Aorta (tissue), 5 donors: ENCODE measurements at regions not wholly inside any gene's neighbourhood (a gene's known extent, or its start where the extent isn't known, plus 50 kb on each side); places are given as distances from the start of the nearest gene placed in this dataset.
"Not testable (repeated sequence)": the region's sequence is repeated elsewhere in the genome, so short reads cannot be mapped to it uniquely, and the experiment has no call there.

Experiments used
- ATAC-seq: fragments of 200-7000 bp; cut with Tn5 transposase; one replicate; pipeline ENCODE4 v1.9.1; 2022; ENCODE audit warnings: moderate library complexity; ENCODE audit not compliant: low FRiP score
- DNase-seq, 2 donors: peaks; one replicate each; pipeline ENCODE4 v3.0.0-alpha.2; 2020
- H3K27ac ChIP-seq, 2 donors: one replicate each; pipeline ENCODE4 v1.5.1; 2013; ENCODE audit warnings: low read length in 2 of 2, mild to moderate bottlenecking in 2 of 2, moderate library complexity in 2 of 2, control low read depth in 1 of 2, inconsistent platforms in 1 of 2, low read depth in 1 of 2
- H3K27me3 ChIP-seq, 2 donors: one replicate each; pipeline ENCODE4 v1.6.1; 2013; ENCODE audit warnings: control low read depth in 1 of 2, low read length in 1 of 2, mild to moderate bottlenecking in 1 of 2, moderate library complexity in 1 of 2; ENCODE audit not compliant: insufficient read depth in 2 of 2, control insufficient read depth in 1 of 2
- H3K36me3 ChIP-seq, 2 donors: one replicate each; pipeline ENCODE4 v1.6.1; 2013; ENCODE audit warnings: control low read depth in 1 of 2, low read length in 1 of 2, mild to moderate bottlenecking in 1 of 2; ENCODE audit not compliant: insufficient read depth in 2 of 2, control insufficient read depth in 1 of 2
- H3K4me1 ChIP-seq, 2 donors: one replicate each; pipeline ENCODE4 v1.6.1; 2013; ENCODE audit warnings: low read length in 2 of 2, control low read depth in 1 of 2, mild to moderate bottlenecking in 1 of 2, moderate library complexity in 1 of 2; ENCODE audit not compliant: insufficient read depth in 2 of 2, control insufficient read depth in 1 of 2
- H3K4me3 ChIP-seq, 2 donors: one replicate each; pipeline ENCODE4 v1.5.1; 2013; ENCODE audit warnings: low read length in 2 of 2, control low read depth in 1 of 2, mild to moderate bottlenecking in 1 of 2
- H3K9me3 ChIP-seq: one replicate; pipeline ENCODE4 v1.6.1; 2013; ENCODE audit warnings: mild to moderate bottlenecking, low read length; ENCODE audit not compliant: control insufficient read depth
- WGBS, 2 donors: extraction: QIAGEN DNeasy Blood & Tissue Kit; methylation state at CpG; one replicate each; pipeline ENCODE4 v1.1.7; 2013; 5-methylcytosine and 5-hydroxymethylcytosine counted together
- intact Hi-C, 2 donors: fragments of 100-400 bp; cut with DNase I; formaldehyde crosslinking; loops; one replicate each; pipeline versions ENCODE4 v1.14.2 to v1.15.0; 2022
- donor health status: healthy with polysubstance abuse.
- donor health status: Bipolar disorder and iron deficiency.
- donor health status: DM: no; HTN: no; CAD: no.
- donor health status: DM: no; HTN: no; CAD: no.
- donor health status: DM: yes; HTN: yes; CAD: no.

GRCh38 chr6:113370508-113371502 is 486.3 kb upstream of the MARCKS start:
- no peaks in the 10 kb centered on the region for H3K4me1 ChIP-seq
- peaks cover 0 to under 1% of the 10 kb centered on the region in 2 donors for H3K27me3 ChIP-seq
- WGBS, 2 donors = 88 to 95% methylated on average over 5 of the region's 5 CpGs
- no peaks in the 10 kb centered on the region for H3K36me3 ChIP-seq
- H3K4me3 ChIP-seq = no peak overlapping the region
- ATAC-seq (no peak), DNase-seq (no peak)
- no peaks in the 10 kb centered on the region for H3K9me3 ChIP-seq
- H3K27ac ChIP-seq = no peak overlapping the region
- intact Hi-C loops = no loop called here

GRCh38 chr6:113375466-113375865 is 481.7 kb upstream of the MARCKS start:
- H3K27me3 ChIP-seq, H3K36me3 ChIP-seq, H3K4me1 ChIP-seq, H3K9me3 ChIP-seq, H3K4me3 ChIP-seq, intact Hi-C loops, H3K27ac ChIP-seq, ATAC-seq, DNase-seq: not testable (repeated sequence)
- WGBS, 2 donors = 94 to 100% methylated on average over 2 of the region's 2 CpGs

DNA sequence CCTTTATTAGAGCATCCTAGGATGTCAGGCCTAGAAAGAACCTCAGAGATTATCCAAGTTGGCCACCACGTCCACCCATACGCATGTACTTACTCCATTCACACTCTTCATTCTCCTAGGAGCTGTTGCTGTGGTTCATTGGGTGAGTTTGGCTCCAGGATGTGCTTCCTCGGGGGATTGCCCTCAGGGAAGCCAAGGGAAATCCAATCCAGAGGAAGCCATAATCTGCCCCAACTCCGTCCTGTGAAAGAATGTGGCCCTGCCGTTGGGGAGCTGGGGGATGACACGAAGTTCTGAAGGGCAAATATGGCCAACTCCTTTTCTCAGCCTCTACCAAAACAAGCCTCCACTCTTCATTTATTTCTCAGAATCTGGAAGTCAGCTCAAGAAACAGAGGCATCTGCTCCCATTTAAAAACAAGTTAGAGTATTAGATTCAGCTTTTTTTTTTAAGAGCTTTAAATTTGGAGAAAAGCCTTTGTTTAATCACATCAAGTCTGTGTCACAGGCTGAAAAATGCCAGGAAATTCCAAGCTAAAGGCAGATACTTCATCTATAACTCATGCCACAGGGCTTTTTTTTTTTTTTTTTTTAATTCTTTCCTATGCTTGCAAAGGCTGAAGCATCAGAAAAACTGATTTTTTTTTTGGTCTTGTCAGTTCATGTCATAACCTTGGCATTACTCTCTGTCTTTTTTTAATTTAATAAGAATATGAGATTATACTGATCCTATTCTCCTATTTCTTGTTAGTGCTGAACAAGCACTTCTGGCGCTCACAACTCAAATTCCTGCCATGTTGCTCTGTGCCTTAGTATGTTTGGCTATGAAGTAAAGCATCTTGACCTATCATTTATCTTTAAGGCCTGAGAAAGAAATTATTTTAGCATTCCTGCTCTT is 480.9 kb upstream of the MARCKS start:
- Histone ChIP-seq H3K27me3 (peaks cover 0 to 2% of the 10 kb centered on the region in 2 donors), H3K4me3 (no peak overlapping the region), H3K27ac (no peak overlapping the region), H3K9me3 (no peaks in the 10 kb centered on the region), H3K4me1 (no peaks in the 10 kb centered on the region), H3K36me3 (no peaks in the 10 kb centered on the region)
- ATAC-seq = peak; percentile 54
- 65 to 71% methylated on average over 7 of the region's 7 CpGs for WGBS, 2 donors
- intact Hi-C loops = no loop called here
- DNase-seq = no peak

DNA sequence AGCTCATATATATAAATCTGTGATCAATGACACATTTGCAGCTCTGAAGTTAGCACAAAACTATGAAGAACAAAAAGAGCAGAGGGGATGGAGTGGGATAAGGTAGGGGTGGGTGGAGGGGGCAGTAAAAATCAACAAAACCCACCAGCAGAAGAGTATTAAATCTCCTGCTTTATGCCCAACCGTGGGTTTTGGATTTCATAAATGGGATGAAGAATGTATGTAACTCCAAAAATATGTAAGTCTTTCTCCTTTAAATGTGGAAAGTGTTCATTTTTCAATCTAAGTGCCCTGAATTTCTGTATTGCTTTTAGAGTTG is 480.3 kb upstream of the MARCKS start:
- peaks cover 0 to 2% of the 10 kb centered on the region in 2 donors for H3K27me3 ChIP-seq
- 63 to 68% methylated on average over 1 of the region's 1 CpG for WGBS, 2 donors
- ATAC-seq (no peak), DNase-seq (no peak)
- intact Hi-C loops = no loop called here
- H3K4me1 ChIP-seq = no peaks in the 10 kb centered on the region
- no peak overlapping the region for H3K4me3 ChIP-seq
- H3K36me3 ChIP-seq = no peaks in the 10 kb centered on the region
- H3K9me3 ChIP-seq = no peaks in the 10 kb centered on the region
- no peak overlapping the region for H3K27ac ChIP-seq

DNA sequence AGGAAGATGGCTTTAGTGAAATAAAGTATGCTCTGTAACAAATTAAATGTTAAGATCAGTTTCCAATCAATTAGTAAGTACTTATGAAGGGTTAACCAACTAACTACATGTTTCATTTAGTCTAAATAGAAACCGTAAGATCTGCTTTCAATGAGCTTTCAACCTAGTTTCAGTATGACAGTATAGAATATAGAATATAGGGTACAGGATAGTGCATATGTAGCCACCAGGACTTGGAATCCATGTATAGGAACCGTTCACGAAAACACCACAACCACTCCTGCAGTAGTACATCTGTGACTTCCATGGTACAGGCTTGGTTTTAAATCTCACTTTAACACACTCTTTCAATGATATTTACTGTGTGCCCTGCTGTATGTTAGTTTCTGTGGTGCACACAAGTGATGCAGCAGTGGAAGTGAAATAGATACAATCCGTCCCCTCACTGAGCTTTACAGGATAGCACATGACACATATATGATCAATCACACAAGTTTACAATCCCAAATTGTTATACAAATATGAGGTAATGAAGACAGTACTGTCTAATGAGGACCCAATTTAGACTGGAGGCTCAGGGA is 479.7 kb upstream of the MARCKS start:
- intact Hi-C loops = no loop called here
- Histone ChIP-seq H3K4me3 (no peak overlapping the region), H3K36me3 (no peaks in the 10 kb centered on the region), H3K27ac (no peak overlapping the region), H3K27me3 (peaks cover 0 to 2% of the 10 kb centered on the region in 2 donors), H3K9me3 (no peaks in the 10 kb centered on the region), H3K4me1 (no peaks in the 10 kb centered on the region)
- WGBS, 2 donors = 88 to 90% methylated on average over 4 of the region's 4 CpGs
- no peak for ATAC-seq
- DNase-seq = no peak

DNA sequence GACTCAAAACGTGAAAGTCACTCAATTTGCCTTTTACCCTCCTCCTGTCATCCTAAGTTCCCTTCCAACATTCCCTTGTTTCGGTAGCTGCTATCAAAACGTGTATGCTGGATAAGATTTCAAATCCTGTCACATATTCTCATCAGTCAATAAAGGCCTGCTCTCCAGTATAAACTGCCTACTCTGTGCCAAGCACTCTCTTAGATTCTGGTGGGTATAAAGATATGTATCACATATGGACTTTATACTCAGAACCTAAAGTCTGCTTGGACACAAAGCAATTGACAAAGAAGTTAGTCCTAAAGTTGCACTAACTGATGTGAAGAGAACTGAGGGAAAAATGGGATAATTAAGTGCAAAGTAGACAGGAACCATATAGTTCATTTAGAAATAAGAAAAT is 476.6 kb upstream of the MARCKS start:
- 39 to 44% methylated on average over 3 of the region's 3 CpGs for WGBS, 2 donors
- no peak overlapping the region for H3K4me3 ChIP-seq
- no peak overlapping the region for H3K27ac ChIP-seq
- peaks cover 0 to 2% of the 10 kb centered on the region in 2 donors for H3K27me3 ChIP-seq
- H3K9me3 ChIP-seq = no peaks in the 10 kb centered on the region
- no peaks in the 10 kb centered on the region for H3K4me1 ChIP-seq
- intact Hi-C loops = no loop called here
- ATAC-seq = no peak
- no peaks in the 10 kb centered on the region for H3K36me3 ChIP-seq
- no peak for DNase-seq

- DNase-seq = no peak
- Histone ChIP-seq H3K4me1 (no peaks in the 10 kb centered on the region), H3K27me3 (no peaks in the 10 kb centered on the region), H3K4me3 (no peak overlapping the region), H3K9me3 (no peaks in the 10 kb centered on the region), H3K27ac (no peak overlapping the region), H3K36me3 (no peaks in the 10 kb centered on the region)
- ATAC-seq = no peak
- intact Hi-C loops = no loop called here
Observed at GRCh38 chr6:113381232-113381631, 475.9 kb upstream of the MARCKS start.

- DNase-seq (peak in 1 of 2 donors; percentile 49), ATAC-seq (no peak)
- no peak overlapping the region for H3K27ac ChIP-seq
- no peaks in the 10 kb centered on the region for H3K36me3 ChIP-seq
- intact Hi-C loops = no loop called here
- H3K4me1 ChIP-seq = no peaks in the 10 kb centered on the region
- H3K4me3 ChIP-seq = no peak overlapping the region
- H3K9me3 ChIP-seq = no peaks in the 10 kb centered on the region
- H3K27me3 ChIP-seq = no peaks in the 10 kb centered on the region
- 35 to 38% methylated on average over 2 of the region's 2 CpGs for whole genome bisulfite sequencing, 2 donors
Observed at GRCh38 chr6:113381959-113382358, 475.2 kb upstream of the MARCKS start.
